ENCODE measurements at regions not wholly inside any gene's neighbourhood (a gene's known extent, or its start where the extent isn't known, plus 50 kb on each side); places are given as distances from the start of the nearest gene placed in this dataset.

DNA sequence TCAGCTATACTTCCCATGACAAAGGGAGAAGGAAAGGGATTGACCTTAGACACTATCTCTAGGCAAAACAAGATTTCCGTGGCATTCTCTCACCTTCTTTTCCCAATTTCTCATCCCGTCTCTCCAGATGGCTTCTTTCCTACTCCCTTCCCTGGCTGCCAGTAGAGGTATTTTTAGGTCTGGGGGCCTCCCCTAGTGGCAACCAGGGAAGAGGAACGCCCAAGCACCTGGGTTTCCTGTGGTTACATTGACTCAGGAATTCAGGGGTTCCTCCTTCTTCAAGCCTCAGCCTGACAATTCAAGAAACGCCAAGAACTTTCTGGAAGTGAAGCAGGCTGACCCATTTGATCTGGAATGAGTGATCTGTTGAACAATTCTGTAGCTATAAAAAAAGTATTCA, 111.5 kb upstream of the OSMR start:
- intact Hi-C loops (cut with micrococcal nuclease) = no loop called here
- H3K4me1 ChIP-seq (ENCODE audit: control insufficient read depth in 2 of 2, insufficient read depth in 2 of 2, low read length in 2 of 2) = no peaks in the 10 kb centered on the region
- CTCF ChIA-PET = no interaction called here
- H3K36me3 ChIP-seq (replicated peaks in 1 of 2; ENCODE audit: control extremely low read depth in 1 of 2, control insufficient read depth in 1 of 2, extremely low read depth in 1 of 2, insufficient read depth in 2 of 2, low read length in 1 of 2) = no peaks in the 10 kb centered on the region
- Mint-ChIP-seq H3K27me3 (peaks cover 5% of the 10 kb centered on the region), H3K4me3 (no peak overlapping the region), H3K4me1 (no peaks in the 10 kb centered on the region), H3K9me3 (ENCODE audit: insufficient read depth) (no peaks in the 10 kb centered on the region), H3K27ac (no peak overlapping the region)
- no peaks in the 10 kb centered on the region for H4K20me1 ChIP-seq (ENCODE audit: control insufficient read depth, insufficient read depth, low read length, poor library complexity, severe bottlenecking)
- H3K4me3 ChIP-seq (ENCODE audit: control extremely low read depth in 1 of 5, extremely low read depth in 1 of 5, insufficient read depth in 1 of 5, low read depth in 2 of 5, low read length in 4 of 5) = no peak overlapping the region
- POLR2A ChIA-PET = no interaction called here
- no peak overlapping the region for H3K27ac ChIP-seq (ENCODE audit: low read length in 2 of 2)
- H3K4me2 ChIP-seq (replicated peaks; ENCODE audit: low read depth, low read length, poor library complexity, severe bottlenecking) = no peak overlapping the region
- H2AFZ ChIP-seq (ENCODE audit: insufficient read depth, low read depth, low read length, poor library complexity, severe bottlenecking) = no peak overlapping the region
- H3K9me3 ChIP-seq (ENCODE audit: control extremely low read depth in 1 of 3, control insufficient read depth in 2 of 3, insufficient read depth in 1 of 3, low read length in 2 of 3) = peaks cover 0 to 2% (median 0%) of the 10 kb centered on the region in 3 donors
- H3K79me2 ChIP-seq (ENCODE audit: control insufficient read depth, insufficient read depth, low read length) = no peaks in the 10 kb centered on the region
- no peak overlapping the region for H3K9ac ChIP-seq (ENCODE audit: low read length)
- no CpG with 5 or more reads among the region's 4 CpGs for WGBS (ENCODE audit: insufficient coverage)
- TF ChIP-seq, protein P1, sequence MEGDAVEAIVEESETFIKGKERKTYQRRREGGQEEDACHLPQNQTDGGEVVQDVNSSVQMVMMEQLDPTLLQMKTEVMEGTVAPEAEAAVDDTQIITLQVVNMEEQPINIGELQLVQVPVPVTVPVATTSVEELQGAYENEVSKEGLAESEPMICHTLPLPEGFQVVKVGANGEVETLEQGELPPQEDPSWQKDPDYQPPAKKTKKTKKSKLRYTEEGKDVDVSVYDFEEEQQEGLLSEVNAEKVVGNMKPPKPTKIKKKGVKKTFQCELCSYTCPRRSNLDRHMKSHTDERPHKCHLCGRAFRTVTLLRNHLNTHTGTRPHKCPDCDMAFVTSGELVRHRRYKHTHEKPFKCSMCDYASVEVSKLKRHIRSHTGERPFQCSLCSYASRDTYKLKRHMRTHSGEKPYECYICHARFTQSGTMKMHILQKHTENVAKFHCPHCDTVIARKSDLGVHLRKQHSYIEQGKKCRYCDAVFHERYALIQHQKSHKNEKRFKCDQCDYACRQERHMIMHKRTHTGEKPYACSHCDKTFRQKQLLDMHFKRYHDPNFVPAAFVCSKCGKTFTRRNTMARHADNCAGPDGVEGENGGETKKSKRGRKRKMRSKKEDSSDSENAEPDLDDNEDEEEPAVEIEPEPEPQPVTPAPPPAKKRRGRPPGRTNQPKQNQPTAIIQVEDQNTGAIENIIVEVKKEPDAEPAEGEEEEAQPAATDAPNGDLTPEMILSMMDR (IDR thresholded peaks at IDR 0.05) = no peak
- no peak for TF ChIP-seq EZH2 (IDR thresholded peaks at IDR 0.05; ENCODE audit: borderline replicate concordance, insufficient read depth, low read depth, low read length, poor library complexity, severe bottlenecking)
- no peaks in the 10 kb centered on the region for H3K27me3 ChIP-seq (replicated peaks in 1 of 4; ENCODE audit: control extremely low read depth in 1 of 4, control insufficient read depth in 3 of 4, insufficient read depth in 4 of 4, low read length in 3 of 4)
- ATAC-seq (ENCODE audit: low read depth) (no peak), DNase-seq (no peak)

DNA sequence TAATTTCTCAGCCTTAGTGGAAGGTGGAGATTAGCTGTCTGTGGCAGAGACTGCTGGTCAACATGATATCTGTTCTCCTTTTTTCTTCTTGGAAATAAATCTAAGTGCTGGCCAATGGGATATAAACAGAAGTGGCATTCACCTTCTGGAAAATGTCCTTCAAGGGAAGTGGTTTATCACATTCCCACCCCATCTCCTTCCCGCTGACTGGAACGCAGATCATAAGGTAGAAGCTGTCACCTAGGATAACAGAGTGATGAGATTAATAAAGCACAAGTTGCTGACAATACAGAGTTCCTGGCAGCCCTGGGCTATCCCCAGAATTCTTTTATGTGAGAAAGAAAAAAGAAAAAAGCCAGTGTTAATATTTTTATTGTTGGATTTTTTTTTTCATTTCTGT, 109.7 kb upstream of the OSMR start:
- ChIA-PET CTCF (no interaction called here), POLR2A (no interaction called here)
- TF ChIP-seq EZH2 (IDR thresholded peaks at IDR 0.05; ENCODE audit: borderline replicate concordance, insufficient read depth, low read depth, low read length, poor library complexity, severe bottlenecking) = no peak
- TF ChIP-seq, protein P1 (IDR thresholded peaks at IDR 0.05) = no peak
- Mint-ChIP-seq H3K27ac (no peak overlapping the region), H3K4me3 (no peak overlapping the region), H3K9me3 (ENCODE audit: insufficient read depth) (no peaks in the 10 kb centered on the region), H3K27me3 (peaks cover 5% of the 10 kb centered on the region), H3K4me1 (no peaks in the 10 kb centered on the region)
- Histone ChIP-seq H2AFZ (ENCODE audit: insufficient read depth, low read depth, low read length, poor library complexity, severe bottlenecking) (no peak overlapping the region), H3K4me2 (replicated peaks; ENCODE audit: low read depth, low read length, poor library complexity, severe bottlenecking) (no peak overlapping the region), H3K9ac (ENCODE audit: low read length) (no peak overlapping the region), H3K27ac (ENCODE audit: low read length in 2 of 2) (no peak overlapping the region), H4K20me1 (ENCODE audit: control insufficient read depth, insufficient read depth, low read length, poor library complexity, severe bottlenecking) (no peaks in the 10 kb centered on the region), H3K4me3 (ENCODE audit: control extremely low read depth in 1 of 5, extremely low read depth in 1 of 5, insufficient read depth in 1 of 5, low read depth in 2 of 5, low read length in 4 of 5) (no peak overlapping the region), H3K27me3 (replicated peaks in 1 of 4; ENCODE audit: control extremely low read depth in 1 of 4, control insufficient read depth in 3 of 4, insufficient read depth in 4 of 4, low read length in 3 of 4) (no peaks in the 10 kb centered on the region), H3K79me2 (ENCODE audit: control insufficient read depth, insufficient read depth, low read length) (no peaks in the 10 kb centered on the region), H3K9me3 (ENCODE audit: control extremely low read depth in 1 of 3, control insufficient read depth in 2 of 3, insufficient read depth in 1 of 3, low read length in 2 of 3) (peaks cover 0 to 2% (median 0%) of the 10 kb centered on the region in 3 donors), H3K4me1 (ENCODE audit: control insufficient read depth in 2 of 2, insufficient read depth in 2 of 2, low read length in 2 of 2) (no peaks in the 10 kb centered on the region), H3K36me3 (replicated peaks in 1 of 2; ENCODE audit: control extremely low read depth in 1 of 2, control insufficient read depth in 1 of 2, extremely low read depth in 1 of 2, insufficient read depth in 2 of 2, low read length in 1 of 2) (no peaks in the 10 kb centered on the region)
- intact Hi-C loops (cut with micrococcal nuclease) = no loop called here
- WGBS (ENCODE audit: insufficient coverage) = no CpG with 5 or more reads among the region's 2 CpGs
- ATAC-seq (ENCODE audit: low read depth) = no peak
- DNase-seq = no peak
